ENCODE measurements at regions not wholly inside any gene's neighbourhood (a gene's known extent, or its start where the extent isn't known, plus 50 kb on each side); places are given as distances from the start of the nearest gene placed in this dataset.

GRCh38 chr4:64158648-64159326 lies 250.5 kb downstream of the TECRL start:
- Histone ChIP-seq H3K4me3 (peak overlapping the region; percentile 4), H4K20me1 (ENCODE audit: insufficient read depth, poor library complexity, severe bottlenecking) (no peaks in the 10 kb centered on the region), H3K27ac (no peak overlapping the region), H3K9me2 (replicated peaks; ENCODE audit: insufficient read depth) (no peaks in the 10 kb centered on the region), H3K36me3 (replicated peaks; ENCODE audit: insufficient read depth, low read depth) (no peaks in the 10 kb centered on the region), H3K4me1 (ENCODE audit: insufficient read depth) (no peaks in the 10 kb centered on the region), H2AFZ (peak overlapping the region; percentile 66), H3K9me3 (ENCODE audit: low read depth) (no peaks in the 10 kb centered on the region), H3K27me3 (no peaks in the 10 kb centered on the region), H3K79me2 (no peaks in the 10 kb centered on the region), H3K4me2 (peak overlapping the region; percentile 61)
- DNase-seq (ENCODE audit: low spot score) = peak; percentile 81
- no peak for TF ChIP-seq EZH2 (IDR thresholded peaks at IDR 0.05; ENCODE audit: borderline replicate concordance)
- TF ChIP-seq, protein P1, sequence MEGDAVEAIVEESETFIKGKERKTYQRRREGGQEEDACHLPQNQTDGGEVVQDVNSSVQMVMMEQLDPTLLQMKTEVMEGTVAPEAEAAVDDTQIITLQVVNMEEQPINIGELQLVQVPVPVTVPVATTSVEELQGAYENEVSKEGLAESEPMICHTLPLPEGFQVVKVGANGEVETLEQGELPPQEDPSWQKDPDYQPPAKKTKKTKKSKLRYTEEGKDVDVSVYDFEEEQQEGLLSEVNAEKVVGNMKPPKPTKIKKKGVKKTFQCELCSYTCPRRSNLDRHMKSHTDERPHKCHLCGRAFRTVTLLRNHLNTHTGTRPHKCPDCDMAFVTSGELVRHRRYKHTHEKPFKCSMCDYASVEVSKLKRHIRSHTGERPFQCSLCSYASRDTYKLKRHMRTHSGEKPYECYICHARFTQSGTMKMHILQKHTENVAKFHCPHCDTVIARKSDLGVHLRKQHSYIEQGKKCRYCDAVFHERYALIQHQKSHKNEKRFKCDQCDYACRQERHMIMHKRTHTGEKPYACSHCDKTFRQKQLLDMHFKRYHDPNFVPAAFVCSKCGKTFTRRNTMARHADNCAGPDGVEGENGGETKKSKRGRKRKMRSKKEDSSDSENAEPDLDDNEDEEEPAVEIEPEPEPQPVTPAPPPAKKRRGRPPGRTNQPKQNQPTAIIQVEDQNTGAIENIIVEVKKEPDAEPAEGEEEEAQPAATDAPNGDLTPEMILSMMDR (IDR thresholded peaks at IDR 0.05; ENCODE audit: poor library complexity) = peak; percentile 97
- no peak for TF ChIP-seq EZH2phosphoT487 (IDR thresholded peaks at IDR 0.05; ENCODE audit: low read depth, severe bottlenecking, unreplicated experiment)
- 18% methylated on average over 7 of the region's 7 CpGs for WGBS (ENCODE audit: low lambda C conversion rate, missing lambda C conversion rate)

DNA sequence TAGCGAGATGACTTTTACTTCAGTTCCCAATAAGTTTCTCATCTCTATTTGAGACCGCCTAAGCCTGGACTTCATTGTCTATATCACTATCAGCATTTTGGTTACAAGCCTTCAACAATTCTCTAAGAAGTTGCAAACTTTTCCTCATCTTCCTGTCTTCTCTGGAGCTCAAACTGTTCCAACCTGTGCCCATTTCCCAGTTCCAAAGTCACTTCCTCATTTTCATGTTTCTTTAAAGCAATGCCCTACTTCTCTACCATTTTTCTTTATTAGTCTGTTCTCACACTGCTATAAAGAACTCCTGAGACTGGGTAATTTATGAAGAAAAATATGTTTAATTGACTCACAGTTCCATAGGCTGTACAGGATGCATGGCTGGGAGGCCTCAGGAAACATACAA lies 251.9 kb downstream of the TECRL start:
- Histone ChIP-seq H3K79me2 (no peaks in the 10 kb centered on the region), H3K9me3 (ENCODE audit: low read depth) (no peaks in the 10 kb centered on the region), H3K4me3 (no peak overlapping the region), H3K27ac (no peak overlapping the region), H3K4me1 (ENCODE audit: insufficient read depth) (no peaks in the 10 kb centered on the region), H2AFZ (no peak overlapping the region), H4K20me1 (ENCODE audit: insufficient read depth, poor library complexity, severe bottlenecking) (no peaks in the 10 kb centered on the region), H3K27me3 (no peaks in the 10 kb centered on the region), H3K4me2 (no peak overlapping the region), H3K36me3 (replicated peaks; ENCODE audit: insufficient read depth, low read depth) (no peaks in the 10 kb centered on the region), H3K9me2 (replicated peaks; ENCODE audit: insufficient read depth) (no peaks in the 10 kb centered on the region)
- TF ChIP-seq EZH2phosphoT487 (IDR thresholded peaks at IDR 0.05; ENCODE audit: low read depth, severe bottlenecking, unreplicated experiment) (no peak), EZH2 (IDR thresholded peaks at IDR 0.05; ENCODE audit: borderline replicate concordance) (no peak)
- TF ChIP-seq, protein P1 (IDR thresholded peaks at IDR 0.05; ENCODE audit: poor library complexity) = no peak
- DNase-seq (ENCODE audit: low spot score) = no peak
- WGBS (ENCODE audit: low lambda C conversion rate, missing lambda C conversion rate) = 95% methylated on average over 2 of the region's 2 CpGs

DNA sequence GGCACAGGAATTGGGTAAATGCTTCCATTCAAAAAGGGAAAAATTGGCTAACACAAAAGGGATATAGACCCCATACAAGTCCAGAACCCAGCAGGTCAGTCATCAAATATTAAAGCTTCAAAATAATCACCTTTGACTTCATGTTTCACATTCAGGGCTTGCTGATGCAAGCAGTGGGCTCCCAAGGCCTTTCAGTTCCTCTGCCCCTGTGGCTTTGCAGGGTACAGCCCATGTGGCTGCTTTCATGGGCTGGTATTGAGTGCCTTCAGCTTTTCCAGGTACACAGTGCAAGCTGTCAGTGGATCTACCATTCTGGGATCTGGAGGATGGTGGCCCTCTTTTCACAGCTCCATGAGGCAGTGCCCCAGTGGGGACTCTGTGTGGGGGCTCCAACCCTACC lies 253.0 kb downstream of the TECRL start:
- Histone ChIP-seq H3K36me3 (replicated peaks; ENCODE audit: insufficient read depth, low read depth) (no peaks in the 10 kb centered on the region), H2AFZ (no peak overlapping the region), H3K9me2 (replicated peaks; ENCODE audit: insufficient read depth) (no peaks in the 10 kb centered on the region), H4K20me1 (ENCODE audit: insufficient read depth, poor library complexity, severe bottlenecking) (no peaks in the 10 kb centered on the region), H3K79me2 (no peaks in the 10 kb centered on the region), H3K4me2 (no peak overlapping the region), H3K9me3 (ENCODE audit: low read depth) (no peaks in the 10 kb centered on the region), H3K4me3 (no peak overlapping the region), H3K27ac (no peak overlapping the region), H3K27me3 (no peaks in the 10 kb centered on the region), H3K4me1 (ENCODE audit: insufficient read depth) (no peaks in the 10 kb centered on the region)
- TF ChIP-seq EZH2 (IDR thresholded peaks at IDR 0.05; ENCODE audit: borderline replicate concordance) = no peak
- TF ChIP-seq EZH2phosphoT487 (IDR thresholded peaks at IDR 0.05; ENCODE audit: low read depth, severe bottlenecking, unreplicated experiment) = no peak
- TF ChIP-seq, protein P1 (IDR thresholded peaks at IDR 0.05; ENCODE audit: poor library complexity) = no peak
- DNase-seq (ENCODE audit: low spot score) = no peak
